Left ventricle myocardium inferior (tissue), 1 donor: ENCODE measurements at regions not wholly inside any gene's neighbourhood (a gene's known extent, or its start where the extent isn't known, plus 50 kb on each side); places are given as distances from the start of the nearest gene placed in this dataset.
A peak's percentile ranks its signal among the peaks of the same experiment; 100 is the strongest.

ENCODE experiments used
- DNase-seq: peaks from one replicate; pipeline ENCODE4 v3.0.0-alpha.2; 2020
- H3K27ac ChIP-seq: fragments of 200-600 bp; replicated peaks from 2 replicates; pipeline ENCODE4 v1.8.0; 2021
- H3K27me3 ChIP-seq: fragments of 200-600 bp; 2 replicates; pipeline ENCODE4 v1.8.0; 2021; ENCODE audit warnings: low read depth
- H3K36me3 ChIP-seq: fragments of 200-600 bp; 2 replicates; pipeline ENCODE4 v1.8.0; 2021
- H3K4me1 ChIP-seq: fragments of 200-600 bp; 2 replicates; pipeline ENCODE4 v1.8.0; 2021
- H3K4me3 ChIP-seq: fragments of 200-600 bp; 2 replicates; pipeline ENCODE4 v1.8.0; 2021; ENCODE audit warnings: mild to moderate bottlenecking, moderate library complexity
- H3K9me3 ChIP-seq: fragments of 200-600 bp; replicated peaks from 2 replicates; pipeline ENCODE4 v1.8.0; 2021
- intact Hi-C: fragments of 100-400 bp; cut with micrococcal nuclease; formaldehyde crosslinking; loops from one replicate; pipeline ENCODE4 v1.11.0; 2022
- TF ChIP-seq, protein P1 (sequence below): fragments of 200-600 bp; IDR thresholded peaks from 2 replicates; pipeline ENCODE4 v1.8.0; 2021; ENCODE audit warnings: antibody characterized with exemption, mild to moderate bottlenecking, borderline replicate concordance
- donor health status: DM: no; HTN: yes; CAD: no; lungs with severe emphysema.

DNA sequence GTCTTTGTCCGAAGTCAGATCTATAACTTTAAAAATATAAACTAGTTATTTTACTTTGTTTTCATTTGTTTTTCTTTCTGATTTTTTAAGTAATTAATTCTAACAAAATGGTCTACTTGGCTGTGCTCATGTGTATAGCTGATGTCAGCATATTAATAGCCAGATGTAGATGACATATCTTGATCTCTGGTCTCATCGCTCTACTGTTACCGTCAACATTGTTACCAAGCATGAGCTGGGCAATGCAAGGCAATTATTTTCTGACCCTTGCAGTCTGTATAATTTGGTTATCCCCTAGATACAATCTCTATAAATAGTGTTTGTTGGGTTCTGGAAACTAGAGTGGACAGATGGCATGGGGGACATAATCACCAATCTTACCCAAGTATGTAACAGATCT lies 151.6 kb upstream of the PTPRK start:
- peaks cover 17% of the 10 kb centered on the region for H3K4me1 ChIP-seq
- no peaks in the 10 kb centered on the region for H3K27me3 ChIP-seq
- no peaks in the 10 kb centered on the region for H3K9me3 ChIP-seq
- no peak overlapping the region for H3K27ac ChIP-seq
- no peak overlapping the region for H3K4me3 ChIP-seq
- no peaks in the 10 kb centered on the region for H3K36me3 ChIP-seq
- intact Hi-C loops = no loop called here
- DNase-seq = no peak
- TF ChIP-seq, protein P1, sequence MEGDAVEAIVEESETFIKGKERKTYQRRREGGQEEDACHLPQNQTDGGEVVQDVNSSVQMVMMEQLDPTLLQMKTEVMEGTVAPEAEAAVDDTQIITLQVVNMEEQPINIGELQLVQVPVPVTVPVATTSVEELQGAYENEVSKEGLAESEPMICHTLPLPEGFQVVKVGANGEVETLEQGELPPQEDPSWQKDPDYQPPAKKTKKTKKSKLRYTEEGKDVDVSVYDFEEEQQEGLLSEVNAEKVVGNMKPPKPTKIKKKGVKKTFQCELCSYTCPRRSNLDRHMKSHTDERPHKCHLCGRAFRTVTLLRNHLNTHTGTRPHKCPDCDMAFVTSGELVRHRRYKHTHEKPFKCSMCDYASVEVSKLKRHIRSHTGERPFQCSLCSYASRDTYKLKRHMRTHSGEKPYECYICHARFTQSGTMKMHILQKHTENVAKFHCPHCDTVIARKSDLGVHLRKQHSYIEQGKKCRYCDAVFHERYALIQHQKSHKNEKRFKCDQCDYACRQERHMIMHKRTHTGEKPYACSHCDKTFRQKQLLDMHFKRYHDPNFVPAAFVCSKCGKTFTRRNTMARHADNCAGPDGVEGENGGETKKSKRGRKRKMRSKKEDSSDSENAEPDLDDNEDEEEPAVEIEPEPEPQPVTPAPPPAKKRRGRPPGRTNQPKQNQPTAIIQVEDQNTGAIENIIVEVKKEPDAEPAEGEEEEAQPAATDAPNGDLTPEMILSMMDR = no peak

DNA sequence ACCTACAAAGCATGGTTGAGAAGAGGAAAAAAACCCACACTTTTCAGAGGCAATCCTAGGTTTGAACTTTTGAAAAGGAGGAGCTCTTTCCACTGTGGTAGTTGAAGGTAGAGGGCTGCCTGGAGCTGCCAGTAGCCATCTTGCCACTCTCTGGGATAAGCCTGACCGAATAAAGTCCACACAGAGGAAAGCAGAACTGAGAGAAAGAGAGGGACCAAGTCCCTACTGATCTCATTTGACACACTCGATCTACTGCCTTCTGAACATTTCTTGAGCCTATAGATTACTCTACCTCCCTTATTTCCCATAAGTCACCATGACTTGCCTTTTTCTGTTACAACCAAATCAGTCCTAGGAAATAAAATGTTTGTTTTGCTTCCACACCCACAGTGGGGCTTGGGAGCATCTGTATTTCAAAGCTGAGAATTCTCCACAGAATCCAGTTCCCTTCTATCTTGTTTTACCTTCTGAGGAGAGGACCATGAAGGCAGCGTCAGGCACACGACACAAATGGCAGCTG lies 147.0 kb upstream of the PTPRK start:
- H3K27me3 ChIP-seq = no peaks in the 10 kb centered on the region
- no peak for DNase-seq
- H3K4me1 ChIP-seq = peaks cover 27% of the 10 kb centered on the region
- TF ChIP-seq, protein P1 = no peak
- no peaks in the 10 kb centered on the region for H3K9me3 ChIP-seq
- no peak overlapping the region for H3K4me3 ChIP-seq
- H3K36me3 ChIP-seq = no peaks in the 10 kb centered on the region
- intact Hi-C loops = no loop called here
- H3K27ac ChIP-seq = no peak overlapping the region

DNA sequence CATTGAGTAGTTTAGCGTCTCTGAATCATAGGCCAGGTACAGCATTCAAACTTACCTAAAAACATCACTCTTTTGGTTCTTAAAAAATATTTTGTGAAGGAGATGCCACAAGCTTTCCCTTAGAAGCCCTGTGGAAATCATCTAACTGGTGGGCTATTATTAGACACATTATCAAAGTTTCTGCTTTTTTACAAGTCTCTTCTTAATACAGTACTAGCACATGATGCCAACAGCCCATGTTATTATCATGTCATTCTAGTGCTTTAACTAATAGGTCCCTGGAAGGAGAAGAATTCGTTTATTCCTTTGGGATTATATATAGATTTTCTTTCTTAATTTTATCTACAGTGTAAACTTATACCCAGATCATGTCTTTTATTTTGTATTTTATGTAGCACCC lies 146.0 kb upstream of the PTPRK start:
- H3K4me3 ChIP-seq = no peak overlapping the region
- H3K4me1 ChIP-seq = peaks cover 23% of the 10 kb centered on the region
- no peak for DNase-seq
- no peaks in the 10 kb centered on the region for H3K36me3 ChIP-seq
- peak overlapping the region; percentile 43 for H3K27ac ChIP-seq
- no peaks in the 10 kb centered on the region for H3K9me3 ChIP-seq
- H3K27me3 ChIP-seq = no peaks in the 10 kb centered on the region
- intact Hi-C loops = no loop called here
- TF ChIP-seq, protein P1 = no peak

DNA sequence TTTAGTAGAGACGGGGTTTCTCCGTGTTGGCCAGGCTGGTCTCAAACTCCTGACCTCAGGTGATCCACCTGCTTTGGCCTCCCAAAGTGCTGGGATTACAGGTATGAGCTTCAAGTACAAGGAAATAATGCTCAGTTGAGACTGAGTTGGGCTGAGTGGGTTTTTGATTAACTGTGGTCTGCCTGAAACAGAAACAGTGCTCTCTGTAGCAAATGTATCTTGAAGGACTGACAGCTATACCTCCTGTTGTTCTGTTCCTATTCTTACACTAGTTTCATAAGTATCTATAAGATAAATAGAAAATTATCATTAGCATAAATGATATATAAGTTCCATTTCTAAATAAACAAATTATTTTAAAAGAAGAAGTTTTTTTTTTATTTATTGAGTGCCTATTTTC lies 142.8 kb upstream of the PTPRK start:
- no peaks in the 10 kb centered on the region for H3K27me3 ChIP-seq
- H3K36me3 ChIP-seq = no peaks in the 10 kb centered on the region
- intact Hi-C loops = no loop called here
- peaks cover 27% of the 10 kb centered on the region for H3K4me1 ChIP-seq
- no peak for DNase-seq
- TF ChIP-seq, protein P1 = no peak
- no peak overlapping the region for H3K4me3 ChIP-seq
- H3K27ac ChIP-seq = no peak overlapping the region
- no peaks in the 10 kb centered on the region for H3K9me3 ChIP-seq

DNA sequence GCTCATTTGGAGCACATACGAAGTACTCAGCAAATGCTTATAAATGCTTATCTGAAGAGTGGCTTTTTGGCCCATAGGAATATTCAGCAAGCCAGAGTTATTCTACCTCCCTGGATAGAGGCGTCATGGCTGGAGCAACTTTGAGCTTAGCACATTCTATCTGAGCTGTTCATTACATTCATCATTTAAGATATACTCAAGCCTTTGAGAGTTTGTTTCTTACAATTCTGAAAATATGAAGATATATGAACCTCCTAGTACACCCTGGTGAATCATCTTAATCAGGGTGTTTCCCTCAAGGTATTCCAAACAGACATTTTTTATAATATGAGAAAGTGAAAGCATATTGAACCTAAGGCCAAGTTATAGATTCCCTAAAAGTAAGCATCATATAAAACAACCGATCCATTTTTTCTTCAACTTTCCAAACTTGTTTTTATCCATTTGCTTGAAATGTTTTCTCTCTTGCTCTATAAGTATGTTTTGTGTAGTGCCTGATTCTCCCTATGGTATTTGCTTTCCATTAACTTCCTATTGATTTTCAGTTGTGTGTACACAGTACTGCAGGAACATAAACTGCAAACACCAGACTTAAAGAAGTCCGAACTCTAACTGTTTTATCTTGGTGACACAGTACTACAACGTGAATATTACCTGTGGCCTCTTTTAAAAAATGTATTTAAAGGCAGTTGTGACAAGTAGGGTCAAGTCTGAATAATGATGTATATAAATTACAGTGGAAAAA lies 139.7 kb upstream of the PTPRK start:
- intact Hi-C loops = no loop called here
- TF ChIP-seq, protein P1 = no peak
- H3K27me3 ChIP-seq = no peaks in the 10 kb centered on the region
- no peaks in the 10 kb centered on the region for H3K36me3 ChIP-seq
- peak overlapping the region; percentile 14 for H3K4me3 ChIP-seq
- DNase-seq = no peak
- no peaks in the 10 kb centered on the region for H3K9me3 ChIP-seq
- H3K27ac ChIP-seq = peak overlapping the region; percentile 59
- H3K4me1 ChIP-seq = peaks cover 15% of the 10 kb centered on the region
